HT-29 (cell line): ENCODE measurements at regions not wholly inside any gene's neighbourhood (a gene's known extent, or its start where the extent isn't known, plus 50 kb on each side); places are given as distances from the start of the nearest gene placed in this dataset.

ENCODE experiments used
- DNase-seq: peaks from one replicate; pipeline ENCODE4 v3.0.0-alpha.2; 2015; ENCODE audit warnings: low spot score

- no peak for DNase-seq
Observed at GRCh38 chrX:95585321-95585720, 1099.3 kb upstream of the DIAPH2 start.

- no peak for DNase-seq
Observed at GRCh38 chrX:95612350-95612749, 1072.3 kb upstream of the DIAPH2 start.

DNA sequence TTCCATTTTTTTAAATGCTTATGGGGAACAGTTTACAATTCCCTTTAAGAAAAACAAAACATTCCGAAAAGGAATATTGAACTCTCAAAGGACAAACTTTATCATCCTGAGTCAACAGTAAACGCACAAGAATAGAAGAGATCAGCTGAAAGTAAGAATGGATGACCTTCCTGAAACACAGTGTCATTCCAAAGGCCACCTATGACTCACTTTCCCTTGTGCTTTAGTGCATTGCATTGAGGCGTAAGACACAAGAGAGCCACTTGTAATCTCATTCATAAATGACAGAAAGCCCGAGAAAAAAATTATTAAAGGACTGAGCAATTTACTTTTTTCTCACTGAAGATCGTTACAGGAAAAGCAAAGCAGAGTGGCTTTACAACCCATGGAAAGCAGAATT is 1062.4 kb upstream of the DIAPH2 start:
- no peak for DNase-seq

DNA sequence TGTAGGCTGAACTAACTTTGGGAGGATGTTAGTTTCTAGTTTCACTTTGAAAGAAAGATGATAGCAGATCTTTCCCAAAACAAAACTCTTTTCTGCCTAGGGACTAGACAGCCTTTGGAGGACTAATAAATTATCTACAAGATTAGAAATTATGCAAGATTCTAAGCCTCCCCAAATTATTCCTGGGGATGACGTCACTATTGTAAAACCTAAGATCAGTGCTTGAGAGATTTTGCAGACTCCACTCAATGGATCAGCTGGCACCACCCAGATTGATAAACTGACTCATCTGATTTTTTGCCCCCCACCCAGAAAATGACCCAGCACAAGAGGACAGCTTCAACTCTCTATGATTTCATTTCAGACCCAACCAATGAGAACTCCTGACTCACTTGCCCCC is 1057.9 kb upstream of the DIAPH2 start:
- no peak for DNase-seq

- DNase-seq = no peak
Observed at GRCh38 chrX:95628796-95629195, 1055.8 kb upstream of the DIAPH2 start.

DNA sequence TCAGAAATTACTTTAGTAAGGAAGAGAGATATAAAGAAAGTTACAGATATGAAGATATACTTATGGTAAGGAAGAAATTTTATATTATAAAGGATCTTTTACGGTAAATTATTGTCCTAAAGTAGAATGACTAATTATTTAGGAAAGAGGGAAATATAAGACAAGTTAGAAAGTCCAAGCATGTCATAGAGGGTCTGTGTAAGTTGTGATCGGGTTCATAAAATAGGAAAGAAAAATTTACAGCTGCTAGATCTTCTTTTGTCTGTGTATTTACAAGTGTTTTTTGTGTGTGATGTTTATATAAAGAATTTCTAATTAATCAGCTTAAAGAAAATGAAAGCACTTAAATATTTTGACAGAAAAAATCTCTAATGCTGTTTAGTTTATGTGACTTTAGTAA is 1054.9 kb upstream of the DIAPH2 start:
- no peak for DNase-seq

GRCh38 chrX:95640226-95640625 is 1044.4 kb upstream of the DIAPH2 start:
- no peak for DNase-seq

GRCh38 chrX:95645738-95646137 is 1038.9 kb upstream of the DIAPH2 start:
- DNase-seq = no peak

DNA sequence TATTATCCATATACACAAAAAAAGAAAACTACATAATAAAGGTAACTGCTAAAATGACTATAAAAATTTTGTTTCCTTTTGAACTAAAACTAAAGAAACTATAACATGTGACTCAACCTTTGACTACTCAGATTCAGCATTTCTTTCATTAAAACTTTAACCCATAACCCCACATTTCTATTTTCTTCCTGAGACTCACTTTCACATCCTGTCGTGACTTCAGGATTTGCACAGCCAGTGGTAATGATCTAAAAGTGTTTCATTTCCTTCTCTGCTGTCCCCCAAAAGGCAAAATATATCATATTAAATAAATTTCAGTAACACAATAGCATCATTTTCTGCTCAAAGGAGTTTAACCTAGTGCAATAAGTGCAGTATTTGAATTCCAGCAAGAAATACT is 1022.4 kb upstream of the DIAPH2 start:
- DNase-seq = no peak

GRCh38 chrX:95666056-95666455 is 1018.6 kb upstream of the DIAPH2 start:
- no peak for DNase-seq

DNA sequence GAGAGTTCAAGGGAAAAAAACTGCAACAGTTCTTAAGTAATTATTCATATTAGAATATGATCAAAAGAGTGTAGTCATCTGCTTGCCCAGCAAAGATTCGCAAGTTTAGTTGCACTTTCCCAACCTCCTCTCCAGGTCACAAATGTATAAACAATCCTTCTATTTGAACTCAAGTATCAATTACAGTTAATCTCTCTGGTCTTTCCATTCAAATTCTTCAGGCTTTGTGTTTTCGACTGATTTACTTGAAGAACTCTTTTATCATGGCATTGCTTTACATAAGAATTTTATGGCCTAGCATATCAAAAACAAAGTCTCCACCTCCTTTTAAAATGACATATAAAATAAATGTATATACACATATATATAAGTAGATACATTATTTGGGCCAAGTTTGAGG is 1009.6 kb upstream of the DIAPH2 start:
- DNase-seq = no peak

GRCh38 chrX:95675794-95676193 is 1008.8 kb upstream of the DIAPH2 start:
- DNase-seq = no peak

- no peak for DNase-seq
Observed at GRCh38 chrX:95678679-95679078, 1006.0 kb upstream of the DIAPH2 start.

- no peak for DNase-seq
Observed at GRCh38 chrX:95693365-95693764, 991.3 kb upstream of the DIAPH2 start.

DNA sequence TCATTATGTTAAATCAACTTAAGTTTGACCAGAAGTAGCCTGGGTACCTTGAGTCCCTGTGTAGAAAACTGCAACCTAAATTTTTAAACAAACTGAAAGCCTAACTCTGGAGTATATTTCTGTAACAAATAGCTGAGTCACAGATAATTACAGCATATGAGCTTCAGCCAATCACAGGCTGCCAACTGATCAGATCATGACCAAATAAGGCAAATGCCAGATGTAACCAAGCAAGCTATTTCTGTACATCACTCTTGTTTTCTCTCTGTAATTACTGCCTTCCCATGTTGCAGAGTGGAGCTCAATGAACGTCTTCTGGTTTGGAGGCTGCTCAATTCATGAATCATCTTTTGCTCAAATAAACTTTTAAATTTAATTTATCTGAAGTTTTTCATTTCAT is 980.9 kb upstream of the DIAPH2 start:
- DNase-seq = no peak

DNA sequence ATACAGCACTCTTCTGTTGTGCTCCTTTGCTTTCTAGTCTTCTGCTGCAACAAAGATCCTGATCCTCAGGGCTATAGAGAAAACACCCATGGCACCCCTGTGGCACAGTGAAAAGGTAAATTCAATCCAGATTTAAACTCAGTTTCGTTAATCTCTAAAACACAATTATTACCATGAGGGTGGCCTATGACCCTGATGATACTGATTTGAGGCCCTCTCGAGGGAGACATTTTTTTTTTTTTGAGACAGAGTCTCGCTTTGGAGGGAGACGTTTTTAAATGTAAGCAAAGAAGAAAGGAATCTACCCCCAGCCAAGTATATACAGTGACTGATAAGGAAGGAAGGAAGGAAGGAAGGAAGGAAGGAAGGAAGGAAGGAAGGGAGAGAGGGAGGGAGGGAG is 967.8 kb upstream of the DIAPH2 start:
- no peak for DNase-seq

DNA sequence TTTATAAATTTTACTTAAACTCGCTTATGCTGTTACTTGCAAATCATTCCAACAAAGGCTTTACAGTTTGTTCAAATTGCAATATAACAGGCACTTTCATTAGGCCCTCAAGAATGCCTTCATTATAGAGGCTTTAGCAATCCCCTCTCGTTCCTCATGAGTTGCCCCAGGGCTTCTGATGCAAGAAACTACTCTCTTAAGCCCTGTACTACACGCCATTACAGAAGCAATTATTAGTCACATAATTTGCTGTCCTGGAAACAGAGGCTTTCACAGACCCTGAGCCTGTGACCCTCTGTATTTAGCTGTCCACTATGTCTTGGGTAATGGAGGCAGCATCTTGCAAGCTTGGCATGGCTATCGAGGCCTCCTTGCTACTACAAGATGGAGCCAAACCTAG is 965.9 kb upstream of the DIAPH2 start:
- DNase-seq = no peak

- no peak for DNase-seq
Observed at GRCh38 chrX:95721011-95721410, 963.6 kb upstream of the DIAPH2 start.

DNA sequence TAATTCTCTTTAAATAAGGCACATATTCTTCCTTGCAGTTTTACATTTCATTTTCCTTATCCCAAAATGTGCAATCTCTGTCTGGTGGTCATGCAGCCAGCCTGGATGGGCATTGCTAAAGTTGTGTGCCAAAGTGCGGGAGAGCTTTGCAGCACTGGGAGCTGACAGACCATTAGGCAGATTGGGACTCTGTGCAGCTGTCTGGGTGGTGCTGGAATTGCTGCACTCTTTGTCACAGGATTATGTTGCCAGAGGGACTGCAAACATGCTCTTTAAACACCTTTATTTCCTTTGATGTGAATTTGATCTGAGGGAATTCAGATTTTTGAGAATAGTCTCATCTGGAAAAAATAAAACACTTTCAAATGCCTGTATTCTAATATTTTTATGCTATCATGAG is 956.2 kb upstream of the DIAPH2 start:
- no peak for DNase-seq

GRCh38 chrX:95729401-95729800 is 955.2 kb upstream of the DIAPH2 start:
- DNase-seq = no peak

DNA sequence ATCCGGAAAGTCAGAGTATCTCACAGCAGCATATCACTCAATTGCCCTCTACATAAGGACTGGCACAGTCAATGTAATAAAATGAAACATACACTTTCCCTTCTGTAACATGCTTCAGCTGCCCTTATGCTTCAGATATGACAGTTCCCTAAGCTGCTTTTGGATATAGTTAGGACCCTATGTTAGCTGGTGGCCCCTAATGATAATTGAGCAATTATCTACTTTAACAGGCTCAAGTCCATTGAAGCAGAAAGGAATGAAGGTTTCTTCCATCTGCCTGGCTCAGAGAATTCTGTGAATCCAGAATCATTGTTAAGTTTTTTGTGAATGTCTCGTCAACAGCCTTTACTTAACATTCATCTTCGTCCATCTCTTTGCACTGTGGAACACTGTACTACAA is 951.2 kb upstream of the DIAPH2 start:
- DNase-seq = no peak

DNA sequence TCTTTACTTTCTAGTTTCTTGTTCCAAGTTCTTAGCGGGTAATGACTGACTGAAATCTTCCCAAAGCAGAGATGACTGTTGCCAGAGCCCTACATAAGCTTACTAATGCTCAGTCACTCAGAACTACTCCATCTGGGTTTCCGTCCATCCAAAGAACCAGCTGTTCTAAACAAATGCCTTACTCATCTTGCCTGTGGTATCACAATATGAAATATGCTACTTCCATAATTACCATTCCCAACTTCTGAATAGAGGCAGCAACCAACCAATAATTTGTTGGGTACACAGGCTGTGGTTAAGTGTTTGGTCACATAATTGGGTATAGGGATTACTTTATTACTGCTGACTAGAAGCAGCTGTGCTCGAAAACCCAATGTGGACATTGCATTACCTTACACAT is 930.2 kb upstream of the DIAPH2 start:
- DNase-seq = no peak

DNA sequence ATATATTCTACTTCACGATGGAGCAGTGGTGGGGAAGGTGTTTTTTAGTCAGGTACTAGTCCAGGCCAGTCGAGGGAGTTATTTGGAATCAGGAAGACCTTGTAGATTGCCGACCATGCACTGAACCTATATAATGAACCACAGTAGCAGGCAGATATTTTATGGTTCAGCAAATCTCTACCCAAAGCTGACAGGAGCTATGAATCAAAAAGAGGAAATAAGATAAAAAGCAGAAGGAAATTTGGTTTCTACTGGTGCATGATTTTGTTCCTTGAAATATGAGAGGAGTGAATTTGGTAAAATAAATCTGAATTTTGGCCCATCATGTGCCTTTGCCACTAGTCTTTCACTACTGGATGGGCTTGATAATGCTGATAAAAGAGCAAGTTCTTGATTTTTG is 924.3 kb upstream of the DIAPH2 start:
- no peak for DNase-seq

GRCh38 chrX:95762716-95763115 is 921.9 kb upstream of the DIAPH2 start:
- no peak for DNase-seq

DNA sequence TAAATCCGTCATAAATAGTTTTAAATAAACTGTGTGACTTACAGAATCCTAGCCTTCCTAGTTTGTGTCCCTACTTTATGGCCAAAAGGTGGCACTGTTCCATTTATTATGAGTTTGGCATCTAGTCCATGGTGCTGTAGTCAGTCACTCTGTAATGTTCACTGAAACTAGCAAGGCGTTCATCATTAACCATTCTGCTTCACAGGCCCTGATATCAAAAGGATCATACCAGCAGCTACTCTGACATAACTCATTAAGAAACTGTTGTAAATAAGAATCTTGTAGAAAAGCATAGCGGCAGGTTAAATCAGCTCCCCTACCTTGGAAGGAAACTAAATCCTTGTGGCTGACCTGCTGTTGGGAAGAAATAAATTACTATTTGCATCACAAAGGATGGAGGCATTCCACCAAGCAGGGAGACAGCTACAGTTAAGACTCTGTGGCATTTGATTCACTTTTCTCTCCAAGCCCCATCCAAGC is 919.6 kb upstream of the DIAPH2 start:
- DNase-seq = peak; percentile 62
